Endothelial cell of umbilical vein (primary cell): ENCODE measurements at regions not wholly inside any gene's neighbourhood (a gene's known extent, or its start where the extent isn't known, plus 50 kb on each side); places are given as distances from the start of the nearest gene placed in this dataset.

Source experiments
- BruUV-seq: library from RNA; stranded (reverse); fragments of 400-500 nt; replicated peaks from 2 replicates; lab custom pipeline; 2021; lab: Mats Ljungman, UMichigan
- CTCF ChIA-PET: fragments of 300-600, 350-600 bp; sonication (Branson Sonifier 250); formaldehyde crosslinking; loops from one replicate; lab custom pipeline; 2021; ENCODE audit warnings: antibody characterized with exemption, inconsistent platforms; lab: Charles Lee
- POLR2A ChIA-PET: fragments of 300-600, 350-600 bp; sonication (Branson Sonifier 250); formaldehyde crosslinking; loops from one replicate; lab custom pipeline; 2021; ENCODE audit warnings: antibody characterized with exemption, inconsistent platforms; lab: Charles Lee
- DNase-seq: peaks from one replicate; pipeline ENCODE4 v3.0.0-alpha.2; 2011; ENCODE audit warnings: low read depth, low spot score
- FAIRE-seq: peaks from 2 replicates; lab custom pipeline; 2011; peaks lifted over from hg19 to GRCh38; lab: Jason Lieb, UNC
- H2AFZ ChIP-seq: 2 replicates; pipeline ENCODE4 v1.6.0; 2012; ENCODE audit warnings: low read depth, low read length, control low read depth, inconsistent platforms
- H3K27ac ChIP-seq: 2 replicates; pipeline ENCODE4 v1.5.1; 2011; ENCODE audit warnings: low read depth, mild to moderate bottlenecking, control low read depth, low read length, moderate library complexity; ENCODE audit not compliant: insufficient read depth
- H3K27me3 ChIP-seq, 2 experiments: 2 replicates each; pipeline versions ENCODE4 v1.6.0 to v1.6.1; 2011; ENCODE audit warnings: low read length in 2 of 2, mixed read lengths in 1 of 2; ENCODE audit not compliant: control insufficient read depth in 2 of 2, insufficient read depth in 2 of 2
- H3K36me3 ChIP-seq, 2 experiments: 2 replicates in 1 of 2; 3 replicates in 1 of 2; pipeline ENCODE4 v1.5.1; 2011; ENCODE audit warnings: low read length in 2 of 2, mild to moderate bottlenecking in 1 of 2, moderate library complexity in 1 of 2; ENCODE audit not compliant: control insufficient read depth in 2 of 2, insufficient read depth in 2 of 2; ENCODE audit errors: extremely low read depth in 1 of 2
- H3K4me1 ChIP-seq: 3 replicates; pipeline ENCODE4 v1.5.1; 2011; ENCODE audit warnings: mild to moderate bottlenecking, low read length; ENCODE audit not compliant: control insufficient read depth, insufficient read depth; ENCODE audit errors: extremely low read depth
- H3K4me2 ChIP-seq: 2 replicates; pipeline ENCODE4 v1.6.1; 2011; ENCODE audit warnings: low read length, control low read depth, mixed read lengths; ENCODE audit not compliant: insufficient read depth
- H3K4me3 ChIP-seq, 3 experiments: fragments of 200-600 bp in 1 of 3; sonication (generic), shearing (Covaris generic) in 1 of 3; replicated peaks in 1 of 3; 2 replicates each; pipeline ENCODE4 v1.5.1; 2011 to 2016; ENCODE audit warnings: control low read depth in 3 of 3, low read length in 3 of 3, mild to moderate bottlenecking in 2 of 3, inconsistent platforms in 1 of 3, low read depth in 1 of 3, moderate library complexity in 1 of 3; ENCODE audit not compliant: insufficient read depth in 1 of 3
- H3K79me2 ChIP-seq: 2 replicates; pipeline ENCODE4 v1.6.0; 2012; ENCODE audit warnings: low read length, inconsistent platforms; ENCODE audit not compliant: control insufficient read depth, insufficient read depth
- H3K9ac ChIP-seq: replicated peaks from 2 replicates; pipeline ENCODE3; 2011; ENCODE audit warnings: low read length, control low read depth; ENCODE audit not compliant: insufficient read depth; ENCODE audit errors: extremely low read depth
- H3K9me1 ChIP-seq: replicated peaks from 3 replicates; pipeline ENCODE4 v1.6.0; 2011; ENCODE audit warnings: mild to moderate bottlenecking, low read length; ENCODE audit not compliant: control insufficient read depth, insufficient read depth; ENCODE audit errors: extremely low read depth
- H3K9me3 ChIP-seq: replicated peaks from 2 replicates; pipeline ENCODE4 v1.5.1; 2012; ENCODE audit warnings: low read length, inconsistent platforms; ENCODE audit not compliant: control insufficient read depth, insufficient read depth
- H4K20me1 ChIP-seq: replicated peaks from 2 replicates; pipeline ENCODE3; 2011; ENCODE audit warnings: mild to moderate bottlenecking, low read length; ENCODE audit not compliant: control insufficient read depth, insufficient read depth; ENCODE audit errors: extremely low read depth
- EZH2 ChIP-seq: IDR thresholded peaks from 2 replicates; pipeline ENCODE4 v1.6.1; 2012; ENCODE audit warnings: borderline replicate concordance, low read depth, mild to moderate bottlenecking, moderate library complexity, low read length, inconsistent platforms; ENCODE audit not compliant: severe bottlenecking
- FOS ChIP-seq: IDR thresholded peaks from 2 replicates; pipeline ENCODE4 v1.6.1; 2011; ENCODE audit warnings: mild to moderate bottlenecking, low read length, moderate library complexity, borderline replicate concordance; ENCODE audit not compliant: insufficient read depth
- GATA2 ChIP-seq: IDR thresholded peaks from 2 replicates; pipeline ENCODE4 v1.7.0; 2011; ENCODE audit warnings: low read depth, mild to moderate bottlenecking, moderate library complexity, mixed read lengths, low read length; ENCODE audit not compliant: insufficient read length, insufficient read depth
- JUN ChIP-seq: IDR thresholded peaks from 2 replicates; pipeline ENCODE4 v1.6.1; 2011; ENCODE audit warnings: borderline replicate concordance, low read depth; ENCODE audit not compliant: insufficient read length, insufficient read depth
- MYC ChIP-seq: IDR thresholded peaks from one replicate; pipeline ENCODE4 v1.6.1; 2011; ENCODE audit warnings: mild to moderate bottlenecking, low read depth, low read length
- POLR2A ChIP-seq: IDR thresholded peaks from 2 replicates; pipeline ENCODE4 v1.6.1; 2012; ENCODE audit warnings: low read depth, mild to moderate bottlenecking, control low read depth, low read length
- POLR2AphosphoS5 ChIP-seq: IDR thresholded peaks from 2 replicates; pipeline ENCODE4 v1.6.1; 2012; ENCODE audit warnings: low read depth, mild to moderate bottlenecking, control low read depth, low read length, moderate library complexity; ENCODE audit not compliant: insufficient read depth
- dilution Hi-C: fragments of 300-500 bp; cut with MboI; formaldehyde crosslinking; loops from one replicate; pipeline ENCODE4 v1.15.0; 2019; ENCODE audit warnings: low sequenced_read_pairs; ENCODE audit not compliant: extremely low pct_ligation_motif_present
- intact Hi-C: fragments of 100-400 bp; cut with micrococcal nuclease; formaldehyde crosslinking; loops from one replicate; pipeline ENCODE4 v1.10.0; 2022
- TF ChIP-seq, protein P1 (sequence below), 2 donors: IDR thresholded peaks; 1 replicate in 1 of 2; 2 replicates in 1 of 2; pipeline ENCODE4 v1.5.1; 2011; ENCODE audit warnings: low read length in 2 of 2, mild to moderate bottlenecking in 2 of 2, moderate library complexity in 2 of 2, control low read depth in 1 of 2, inconsistent platforms in 1 of 2, low read depth in 1 of 2; ENCODE audit not compliant: insufficient read depth in 1 of 2; ENCODE audit errors: extremely low read depth in 1 of 2
- TF ChIP-seq, protein P2 (sequence below): IDR thresholded peaks from 2 replicates; pipeline ENCODE4 v1.6.1; 2011; ENCODE audit not compliant: insufficient read depth, insufficient read length

DNA sequence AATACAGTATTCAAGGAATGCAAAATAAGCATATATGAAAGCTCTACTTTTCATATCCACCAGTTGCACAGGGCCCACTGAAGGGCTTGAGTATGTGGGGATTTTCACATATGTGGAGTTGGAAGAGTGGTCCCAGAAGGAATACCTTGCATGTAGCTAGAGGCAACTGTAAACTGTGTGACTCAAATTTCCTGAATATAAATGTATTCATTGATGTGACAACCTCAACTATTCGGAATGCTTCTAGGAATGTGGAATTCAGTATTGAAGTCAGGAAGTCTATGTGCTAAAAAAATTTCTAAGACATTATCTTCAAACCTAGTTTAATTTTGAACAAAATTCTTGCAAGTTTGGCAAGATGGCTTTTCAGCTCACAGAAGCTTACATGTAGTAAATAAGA, 695.5 kb upstream of the SEMA3D start:
- no TSS peak for BruUV-seq
- peak; percentile 6 for DNase-seq
- H2AFZ ChIP-seq = no peak overlapping the region

More for the DNA sequence above, 695.5 kb upstream of the SEMA3D start:
- ChIA-PET POLR2A (no interaction called here), CTCF (interaction anchor here (1.1 kb wide), 1 partner anchor 1023 kb away, joined by 4 read pairs; no protein-coding TSS in a partner anchor)
- H3K79me2 ChIP-seq = no peaks in the 10 kb centered on the region
- no peaks in the 10 kb centered on the region for H3K4me1 ChIP-seq
- H4K20me1 ChIP-seq = no peaks in the 10 kb centered on the region
- TF ChIP-seq MYC (no peak), JUN (no peak), FOS (no peak), POLR2A (no peak), EZH2 (no peak), POLR2AphosphoS5 (no peak), GATA2 (no peak)
- TF ChIP-seq, protein P1, sequence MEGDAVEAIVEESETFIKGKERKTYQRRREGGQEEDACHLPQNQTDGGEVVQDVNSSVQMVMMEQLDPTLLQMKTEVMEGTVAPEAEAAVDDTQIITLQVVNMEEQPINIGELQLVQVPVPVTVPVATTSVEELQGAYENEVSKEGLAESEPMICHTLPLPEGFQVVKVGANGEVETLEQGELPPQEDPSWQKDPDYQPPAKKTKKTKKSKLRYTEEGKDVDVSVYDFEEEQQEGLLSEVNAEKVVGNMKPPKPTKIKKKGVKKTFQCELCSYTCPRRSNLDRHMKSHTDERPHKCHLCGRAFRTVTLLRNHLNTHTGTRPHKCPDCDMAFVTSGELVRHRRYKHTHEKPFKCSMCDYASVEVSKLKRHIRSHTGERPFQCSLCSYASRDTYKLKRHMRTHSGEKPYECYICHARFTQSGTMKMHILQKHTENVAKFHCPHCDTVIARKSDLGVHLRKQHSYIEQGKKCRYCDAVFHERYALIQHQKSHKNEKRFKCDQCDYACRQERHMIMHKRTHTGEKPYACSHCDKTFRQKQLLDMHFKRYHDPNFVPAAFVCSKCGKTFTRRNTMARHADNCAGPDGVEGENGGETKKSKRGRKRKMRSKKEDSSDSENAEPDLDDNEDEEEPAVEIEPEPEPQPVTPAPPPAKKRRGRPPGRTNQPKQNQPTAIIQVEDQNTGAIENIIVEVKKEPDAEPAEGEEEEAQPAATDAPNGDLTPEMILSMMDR (IDR thresholded peaks at IDR 0.05; ENCODE audit: extremely low read depth in 1 of 2, insufficient read depth in 1 of 2, low read depth in 1 of 2, low read length in 2 of 2) = no peak
- TF ChIP-seq, protein P2, sequence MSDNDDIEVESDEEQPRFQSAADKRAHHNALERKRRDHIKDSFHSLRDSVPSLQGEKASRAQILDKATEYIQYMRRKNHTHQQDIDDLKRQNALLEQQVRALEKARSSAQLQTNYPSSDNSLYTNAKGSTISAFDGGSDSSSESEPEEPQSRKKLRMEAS = no peak
- no peak for FAIRE-seq
- no peaks in the 10 kb centered on the region for H3K9me3 ChIP-seq
- H3K27ac ChIP-seq = no peak overlapping the region
- no peaks in the 10 kb centered on the region for H3K36me3 ChIP-seq
- no peak overlapping the region for H3K4me3 ChIP-seq
- H3K9ac ChIP-seq = no peak overlapping the region
- intact Hi-C loops (no loop called here), dilution Hi-C loops (no loop called here)
- no peaks in the 10 kb centered on the region for H3K27me3 ChIP-seq
- no peaks in the 10 kb centered on the region for H3K9me1 ChIP-seq
- no peak overlapping the region for H3K4me2 ChIP-seq
